Posterior cingulate gyrus (tissue), 11 donors: ENCODE measurements at regions not wholly inside any gene's neighbourhood (a gene's known extent, or its start where the extent isn't known, plus 50 kb on each side); places are given as distances from the start of the nearest gene placed in this dataset.

Source experiments
- DNase-seq, 10 donors: peaks; one replicate each; pipeline versions ENCODE4 v3.0.0 to v3.0.0-alpha.2; 2020 to 2021; ENCODE audit warnings: mixed read lengths in 3 of 10
- intact Hi-C: fragments of 100-400 bp; cut with DNase I; formaldehyde crosslinking; loops from one replicate; pipeline ENCODE4 v1.15.1; 2023

GRCh38 chr6:23267651-23268050, 698.3 kb downstream of the HDGFL1 start:
- intact Hi-C loops: no loop called here
- DNase-seq: no peak

- intact Hi-C loops: no loop called here
- DNase-seq: no peak
Measured at GRCh38 chr6:23268348-23268747, 699.0 kb downstream of the HDGFL1 start.

GRCh38 chr6:23269436-23269835, 700.1 kb downstream of the HDGFL1 start:
- no peak for DNase-seq
- intact Hi-C loops: no loop called here

- intact Hi-C loops: no loop called here
Measured at GRCh38 chr6:23272536-23272935, 703.2 kb downstream of the HDGFL1 start.

GRCh38 chr6:23277521-23278179, 708.3 kb downstream of the HDGFL1 start:
- no peak for DNase-seq
- intact Hi-C loops: no loop called here

More at GRCh38 chr6:23272536-23272935, 703.2 kb downstream of the HDGFL1 start:
- DNase-seq: no peak

- intact Hi-C loops: no loop called here
Measured at GRCh38 chr6:23278180-23278532, 708.8 kb downstream of the HDGFL1 start.

GRCh38 chr6:23280437-23280836, 711.1 kb downstream of the HDGFL1 start:
- intact Hi-C loops: no loop called here
- no peak for DNase-seq

More at GRCh38 chr6:23278180-23278532, 708.8 kb downstream of the HDGFL1 start:
- DNase-seq: no peak

- no peak for DNase-seq
- intact Hi-C loops: no loop called here
Measured at GRCh38 chr6:23282252-23283021, 713.1 kb downstream of the HDGFL1 start.

GRCh38 chr6:23293653-23294052, 724.3 kb downstream of the HDGFL1 start:
- no peak for DNase-seq
- intact Hi-C loops: no loop called here

- intact Hi-C loops: no loop called here
- DNase-seq: no peak
Measured at GRCh38 chr6:23301556-23301955, 732.2 kb downstream of the HDGFL1 start.

- DNase-seq: no peak
- intact Hi-C loops: no loop called here
Measured at GRCh38 chr6:23302514-23302913, 733.1 kb downstream of the HDGFL1 start.

- DNase-seq: no peak
- intact Hi-C loops: no loop called here
Measured at GRCh38 chr6:23305325-23305943, 736.1 kb downstream of the HDGFL1 start.

GRCh38 chr6:23306251-23306950, 737.0 kb downstream of the HDGFL1 start:
- intact Hi-C loops: no loop called here
- no peak for DNase-seq

- intact Hi-C loops: no loop called here
Measured at GRCh38 chr6:23307516-23307915, 738.1 kb downstream of the HDGFL1 start.

GRCh38 chr6:23308166-23308565, 738.8 kb downstream of the HDGFL1 start:
- no peak for DNase-seq
- intact Hi-C loops: no loop called here

More at GRCh38 chr6:23307516-23307915, 738.1 kb downstream of the HDGFL1 start:
- DNase-seq: no peak

- no peak for DNase-seq
- intact Hi-C loops: no loop called here
Measured at GRCh38 chr6:23311211-23311610, 741.8 kb downstream of the HDGFL1 start.

- intact Hi-C loops: no loop called here
- no peak for DNase-seq
Measured at GRCh38 chr6:23316131-23316530, 746.8 kb downstream of the HDGFL1 start.

- DNase-seq: no peak
- intact Hi-C loops: no loop called here
Measured at GRCh38 chr6:23316931-23317330, 747.6 kb downstream of the HDGFL1 start.

GRCh38 chr6:23319582-23319981, 750.2 kb downstream of the HDGFL1 start:
- intact Hi-C loops: no loop called here
- DNase-seq: no peak

GRCh38 chr6:23320471-23321015, 751.2 kb downstream of the HDGFL1 start:
- no peak for DNase-seq
- intact Hi-C loops: no loop called here

- no peak for DNase-seq
- intact Hi-C loops: no loop called here
Measured at GRCh38 chr6:23323897-23324296, 754.5 kb downstream of the HDGFL1 start.
